GM23338 (cell line): ENCODE measurements at regions not wholly inside any gene's neighbourhood (a gene's known extent, or its start where the extent isn't known, plus 50 kb on each side); places are given as distances from the start of the nearest gene placed in this dataset.

Experiments used
- CREB1 ChIP-seq: fragments of 250-450 bp; sonication (Bioruptor Pico); IDR thresholded peaks from 2 replicates; pipeline ENCODE4 v1.5.0; 2020; ENCODE audit warnings: low read depth, mild to moderate bottlenecking, moderate library complexity
- EZH2 ChIP-seq: fragments of 200-600 bp; sonication (generic); IDR thresholded peaks from one replicate; pipeline ENCODE4 v1.8.0; 2017; ENCODE audit warnings: antibody characterized with exemption, mild to moderate bottlenecking, low read depth; ENCODE audit not compliant: unreplicated experiment
- EZH2phosphoT487 ChIP-seq: fragments of 200-600 bp; sonication (generic); IDR thresholded peaks from one replicate; pipeline ENCODE4 v1.8.1; 2018; ENCODE audit warnings: antibody characterized with exemption; ENCODE audit not compliant: unreplicated experiment
- NANOG ChIP-seq: IDR thresholded peaks from 2 replicates; pipeline ENCODE4 v1.6.1; 2016; ENCODE audit warnings: antibody characterized with exemption, borderline replicate concordance
- POLR2AphosphoS5 ChIP-seq: IDR thresholded peaks from 2 replicates; pipeline ENCODE4 v1.6.1; 2016; ENCODE audit warnings: antibody characterized with exemption, low read depth
- TF ChIP-seq, protein P1 (sequence below): IDR thresholded peaks from one replicate; pipeline ENCODE4 v1.6.1; 2018; ENCODE audit warnings: antibody characterized with exemption; ENCODE audit not compliant: unreplicated experiment
- TF ChIP-seq, protein P2 (sequence below), 2 experiments: fragments of 200-600 bp in 1 of 2; sonication (generic) in 1 of 2; conservative IDR thresholded peaks; 2 replicates each; pipeline versions ENCODE4 v1.5.1 to v1.6.1; 2016 to 2017; ENCODE audit warnings: antibody characterized with exemption in 2 of 2, low read depth in 2 of 2, mild to moderate bottlenecking in 2 of 2, moderate library complexity in 1 of 2

GRCh38 chr3:22068619-22069018 is 317.6 kb upstream of the ZNF385D start:
- TF ChIP-seq, protein P1, sequence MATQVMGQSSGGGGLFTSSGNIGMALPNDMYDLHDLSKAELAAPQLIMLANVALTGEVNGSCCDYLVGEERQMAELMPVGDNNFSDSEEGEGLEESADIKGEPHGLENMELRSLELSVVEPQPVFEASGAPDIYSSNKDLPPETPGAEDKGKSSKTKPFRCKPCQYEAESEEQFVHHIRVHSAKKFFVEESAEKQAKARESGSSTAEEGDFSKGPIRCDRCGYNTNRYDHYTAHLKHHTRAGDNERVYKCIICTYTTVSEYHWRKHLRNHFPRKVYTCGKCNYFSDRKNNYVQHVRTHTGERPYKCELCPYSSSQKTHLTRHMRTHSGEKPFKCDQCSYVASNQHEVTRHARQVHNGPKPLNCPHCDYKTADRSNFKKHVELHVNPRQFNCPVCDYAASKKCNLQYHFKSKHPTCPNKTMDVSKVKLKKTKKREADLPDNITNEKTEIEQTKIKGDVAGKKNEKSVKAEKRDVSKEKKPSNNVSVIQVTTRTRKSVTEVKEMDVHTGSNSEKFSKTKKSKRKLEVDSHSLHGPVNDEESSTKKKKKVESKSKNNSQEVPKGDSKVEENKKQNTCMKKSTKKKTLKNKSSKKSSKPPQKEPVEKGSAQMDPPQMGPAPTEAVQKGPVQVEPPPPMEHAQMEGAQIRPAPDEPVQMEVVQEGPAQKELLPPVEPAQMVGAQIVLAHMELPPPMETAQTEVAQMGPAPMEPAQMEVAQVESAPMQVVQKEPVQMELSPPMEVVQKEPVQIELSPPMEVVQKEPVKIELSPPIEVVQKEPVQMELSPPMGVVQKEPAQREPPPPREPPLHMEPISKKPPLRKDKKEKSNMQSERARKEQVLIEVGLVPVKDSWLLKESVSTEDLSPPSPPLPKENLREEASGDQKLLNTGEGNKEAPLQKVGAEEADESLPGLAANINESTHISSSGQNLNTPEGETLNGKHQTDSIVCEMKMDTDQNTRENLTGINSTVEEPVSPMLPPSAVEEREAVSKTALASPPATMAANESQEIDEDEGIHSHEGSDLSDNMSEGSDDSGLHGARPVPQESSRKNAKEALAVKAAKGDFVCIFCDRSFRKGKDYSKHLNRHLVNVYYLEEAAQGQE, result no peak
- TF ChIP-seq NANOG (no peak), EZH2phosphoT487 (no peak), EZH2 (no peak), POLR2AphosphoS5 (no peak), CREB1 (CRISPR knock-in tag) (no peak)
- TF ChIP-seq, protein P2, sequence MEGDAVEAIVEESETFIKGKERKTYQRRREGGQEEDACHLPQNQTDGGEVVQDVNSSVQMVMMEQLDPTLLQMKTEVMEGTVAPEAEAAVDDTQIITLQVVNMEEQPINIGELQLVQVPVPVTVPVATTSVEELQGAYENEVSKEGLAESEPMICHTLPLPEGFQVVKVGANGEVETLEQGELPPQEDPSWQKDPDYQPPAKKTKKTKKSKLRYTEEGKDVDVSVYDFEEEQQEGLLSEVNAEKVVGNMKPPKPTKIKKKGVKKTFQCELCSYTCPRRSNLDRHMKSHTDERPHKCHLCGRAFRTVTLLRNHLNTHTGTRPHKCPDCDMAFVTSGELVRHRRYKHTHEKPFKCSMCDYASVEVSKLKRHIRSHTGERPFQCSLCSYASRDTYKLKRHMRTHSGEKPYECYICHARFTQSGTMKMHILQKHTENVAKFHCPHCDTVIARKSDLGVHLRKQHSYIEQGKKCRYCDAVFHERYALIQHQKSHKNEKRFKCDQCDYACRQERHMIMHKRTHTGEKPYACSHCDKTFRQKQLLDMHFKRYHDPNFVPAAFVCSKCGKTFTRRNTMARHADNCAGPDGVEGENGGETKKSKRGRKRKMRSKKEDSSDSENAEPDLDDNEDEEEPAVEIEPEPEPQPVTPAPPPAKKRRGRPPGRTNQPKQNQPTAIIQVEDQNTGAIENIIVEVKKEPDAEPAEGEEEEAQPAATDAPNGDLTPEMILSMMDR (conservative IDR thresholded peaks at IDR 0.05; ENCODE audit: low read depth in 2 of 2), result no peak
